H1 (cell line): ENCODE measurements at regions not wholly inside any gene's neighbourhood (a gene's known extent, or its start where the extent isn't known, plus 50 kb on each side); places are given as distances from the start of the nearest gene placed in this dataset.

Experiments
- CTCF ChIA-PET: fragments of 300-600 bp; sonication (Branson Sonifier 250); formaldehyde crosslinking; loops from one replicate; lab custom pipeline; 2021; ENCODE audit not compliant: partially characterized antibody; lab: Charles Lee
- POLR2A ChIA-PET: fragments of 300-600 bp; sonication (Branson Sonifier 250); formaldehyde crosslinking; loops from one replicate; lab custom pipeline; 2021; ENCODE audit warnings: inconsistent platforms; ENCODE audit not compliant: partially characterized antibody; lab: Charles Lee
- DNase-seq, 2 experiments: peaks; one replicate each; pipeline versions ENCODE4 v3.0.0 to v3.0.0-alpha.2; 2010 to 2022; ENCODE audit warnings: low spot score in 2 of 2, low read depth in 1 of 2, mixed read lengths in 1 of 2
- FAIRE-seq: peaks from 2 replicates; lab custom pipeline; 2011; peaks lifted over from hg19 to GRCh38; lab: Jason Lieb, UNC
- H2AFZ ChIP-seq: 2 replicates; pipeline ENCODE4 v1.8.1; 2012; ENCODE audit warnings: low read length, inconsistent platforms
- H2AK5ac ChIP-seq: 2 replicates; pipeline ENCODE4 v1.6.1; 2013; ENCODE audit warnings: low read depth, low read length
- H2BK120ac ChIP-seq: replicated peaks from 2 replicates; pipeline ENCODE3; 2013; ENCODE audit warnings: low read depth, low read length, inconsistent platforms
- H2BK12ac ChIP-seq: 2 replicates; pipeline ENCODE4 v1.6.1; 2013; ENCODE audit warnings: low read depth, low read length
- H2BK15ac ChIP-seq: 2 replicates; pipeline ENCODE4 v1.6.1; 2013; ENCODE audit warnings: low read length
- H2BK20ac ChIP-seq: 2 replicates; pipeline ENCODE4 v1.6.1; 2013; ENCODE audit warnings: low read length
- H2BK5ac ChIP-seq: 2 replicates; pipeline ENCODE4 v1.6.1; 2013; ENCODE audit warnings: low read depth, low read length
- H3K14ac ChIP-seq: 2 replicates; pipeline ENCODE4 v1.6.1; 2013; ENCODE audit warnings: inconsistent platforms; ENCODE audit not compliant: insufficient read length
- H3K18ac ChIP-seq: 2 replicates; pipeline ENCODE4 v1.6.1; 2013; ENCODE audit warnings: low read length; ENCODE audit errors: extremely low read depth
- H3K23ac ChIP-seq: 2 replicates; pipeline ENCODE4 v1.6.1; 2013; ENCODE audit warnings: inconsistent platforms; ENCODE audit not compliant: insufficient read length
- H3K23me2 ChIP-seq: 2 replicates; pipeline ENCODE4 v1.6.1; 2013; ENCODE audit warnings: low read depth, low read length
- H3K27ac ChIP-seq: 2 replicates; pipeline ENCODE4 v1.6.1; 2011; ENCODE audit warnings: low read depth, low read length, inconsistent platforms
- H3K27me3 ChIP-seq, 4 experiments: replicated peaks in 1 of 4; 1 replicate in 1 of 4; 2 replicates in 3 of 4; pipeline versions ENCODE4 v1.6.1 to v1.8.1; 2011 to 2013; ENCODE audit warnings: low read length in 3 of 4, mild to moderate bottlenecking in 3 of 4, inconsistent platforms in 2 of 4, mixed read lengths in 2 of 4, moderate library complexity in 1 of 4; ENCODE audit not compliant: control insufficient read depth in 3 of 4, insufficient read depth in 3 of 4; ENCODE audit errors: extremely low read depth in 1 of 4
- H3K36me3 ChIP-seq, 4 experiments: 2 replicates each; pipeline versions ENCODE4 v1.6.1 to v1.8.1; 2011 to 2013; ENCODE audit warnings: mild to moderate bottlenecking in 4 of 4, low read length in 3 of 4, moderate library complexity in 2 of 4, control low read depth in 1 of 4, inconsistent platforms in 1 of 4; ENCODE audit not compliant: insufficient read depth in 4 of 4, control insufficient read depth in 2 of 4
- H3K4ac ChIP-seq: replicated peaks from 2 replicates; pipeline ENCODE3; 2013; ENCODE audit warnings: low read length, low read depth, mixed read lengths, inconsistent platforms; ENCODE audit not compliant: insufficient read length
- H3K4me1 ChIP-seq, 4 experiments: replicated peaks in 1 of 4; 1 replicate in 1 of 4; 2 replicates in 3 of 4; pipeline versions ENCODE4 v1.6.1 to v1.8.1; 2011 to 2013; ENCODE audit warnings: low read length in 3 of 4, inconsistent platforms in 2 of 4, mixed read lengths in 1 of 4; ENCODE audit not compliant: insufficient read depth in 4 of 4, control insufficient read depth in 3 of 4
- H3K4me2 ChIP-seq, 2 experiments: 2 replicates each; pipeline versions ENCODE4 v1.6.1 to v1.8.1; 2011 to 2013; ENCODE audit warnings: low read depth in 2 of 2, low read length in 2 of 2, control low read depth in 1 of 2, inconsistent platforms in 1 of 2, mild to moderate bottlenecking in 1 of 2; ENCODE audit not compliant: insufficient read depth in 1 of 2
- H3K4me3 ChIP-seq, 4 experiments: fragments of 200-600, 300-600 bp in 1 of 4; sonication (generic), shearing (Covaris generic), sonication (Bioruptor Twin) in 1 of 4; 2 replicates each; pipeline versions ENCODE4 v1.5.1 to v1.8.1; 2011 to 2016; ENCODE audit warnings: low read length in 4 of 4, low read depth in 3 of 4, control low read depth in 2 of 4, inconsistent platforms in 2 of 4, mild to moderate bottlenecking in 2 of 4, mixed read lengths in 1 of 4, moderate library complexity in 1 of 4; ENCODE audit not compliant: insufficient read depth in 2 of 4; ENCODE audit errors: extremely low read depth in 1 of 4
- H3K56ac ChIP-seq: replicated peaks from 2 replicates; pipeline ENCODE3; 2013; ENCODE audit warnings: low read depth, mild to moderate bottlenecking, mixed read lengths, low read length, inconsistent platforms; ENCODE audit not compliant: insufficient read length
- H3K79me1 ChIP-seq: 2 replicates; pipeline ENCODE4 v1.6.1; 2013; ENCODE audit warnings: low read depth, low read length, control low read depth
- H3K79me2 ChIP-seq, 2 experiments: 2 replicates each; pipeline versions ENCODE4 v1.6.1 to v1.8.1; 2012 to 2013; ENCODE audit warnings: low read length in 2 of 2, mild to moderate bottlenecking in 2 of 2, inconsistent platforms in 1 of 2; ENCODE audit not compliant: insufficient read depth in 2 of 2, control insufficient read depth in 1 of 2
- H3K9ac ChIP-seq, 4 experiments: replicated peaks in 1 of 4; 1 replicate in 1 of 4; 2 replicates in 3 of 4; pipeline versions ENCODE4 v1.6.1 to v1.8.1; 2011 to 2013; ENCODE audit warnings: low read depth in 3 of 4, low read length in 3 of 4, control low read depth in 2 of 4, mild to moderate bottlenecking in 2 of 4, moderate library complexity in 2 of 4, inconsistent platforms in 1 of 4; ENCODE audit errors: extremely low read depth in 1 of 4
- H3K9me3 ChIP-seq, 2 experiments: 2 replicates each; pipeline versions ENCODE4 v1.6.1 to v1.8.1; 2012 to 2013; ENCODE audit warnings: mild to moderate bottlenecking in 2 of 2, moderate library complexity in 2 of 2, control low read depth in 1 of 2, inconsistent platforms in 1 of 2, low read depth in 1 of 2, low read length in 1 of 2, mixed read lengths in 1 of 2; ENCODE audit not compliant: insufficient read depth in 2 of 2
- H4K20me1 ChIP-seq, 2 experiments: replicated peaks in 1 of 2; 2 replicates each; pipeline versions ENCODE3 to v1.8.1; 2011 to 2013; ENCODE audit warnings: inconsistent platforms in 2 of 2, low read length in 2 of 2, mild to moderate bottlenecking in 1 of 2; ENCODE audit not compliant: insufficient read depth in 2 of 2, control insufficient read depth in 1 of 2
- H4K5ac ChIP-seq: 2 replicates; pipeline ENCODE4 v1.6.1; 2013; ENCODE audit warnings: low read length, low read depth, mixed read lengths, inconsistent platforms; ENCODE audit not compliant: insufficient read length
- H4K8ac ChIP-seq: 2 replicates; pipeline ENCODE4 v1.8.0; 2013; ENCODE audit warnings: mild to moderate bottlenecking, moderate library complexity, low read length, inconsistent platforms; ENCODE audit not compliant: insufficient read depth; ENCODE audit errors: extremely low read depth
- H4K91ac ChIP-seq: replicated peaks from 2 replicates; pipeline ENCODE3; 2013; ENCODE audit warnings: low read length, mixed read lengths, inconsistent platforms; ENCODE audit not compliant: insufficient read length
- HDAC2 ChIP-seq, 2 experiments: fragments of 300-600 bp in 1 of 2; sonication (generic) in 1 of 2; IDR thresholded peaks; 2 replicates each; pipeline ENCODE4 v1.6.1; 2011 to 2012; ENCODE audit warnings: low read depth in 2 of 2, low read length in 2 of 2, mild to moderate bottlenecking in 2 of 2, moderate library complexity in 2 of 2, borderline replicate concordance in 1 of 2, inconsistent platforms in 1 of 2
- SIRT6 ChIP-seq: IDR thresholded peaks from one replicate; pipeline ENCODE4 v1.7.1; 2012; ENCODE audit warnings: low read length, inconsistent platforms
- TEAD4 ChIP-seq: IDR thresholded peaks from 2 replicates; pipeline ENCODE4 v1.6.1; 2012; ENCODE audit warnings: low read depth, low read length, inconsistent platforms, mixed read lengths
- YY1 ChIP-seq: IDR thresholded peaks from 2 replicates; pipeline ENCODE4 v1.6.1; 2011; ENCODE audit warnings: low read depth, mild to moderate bottlenecking, low read length
- WGBS, 2 experiments: shearing (Covaris generic) in 1 of 2; methylation state at CpG; one replicate each; pipeline versions ENCODE4 v1.1.6 to v1.1.7; 2013 to 2015; ENCODE audit warnings: low lambda C conversion rate in 2 of 2, mixed read lengths in 2 of 2, inconsistent platforms in 1 of 2, low coverage in 1 of 2, missing lambda C conversion rate in 1 of 2; ENCODE audit not compliant: insufficient replicate concordance in 2 of 2, insufficient coverage in 1 of 2, insufficient read length in 1 of 2; ENCODE audit errors: extremely low coverage in 1 of 2, missing lambda C conversion rate in 1 of 2; 5-methylcytosine and 5-hydroxymethylcytosine counted together

DNA sequence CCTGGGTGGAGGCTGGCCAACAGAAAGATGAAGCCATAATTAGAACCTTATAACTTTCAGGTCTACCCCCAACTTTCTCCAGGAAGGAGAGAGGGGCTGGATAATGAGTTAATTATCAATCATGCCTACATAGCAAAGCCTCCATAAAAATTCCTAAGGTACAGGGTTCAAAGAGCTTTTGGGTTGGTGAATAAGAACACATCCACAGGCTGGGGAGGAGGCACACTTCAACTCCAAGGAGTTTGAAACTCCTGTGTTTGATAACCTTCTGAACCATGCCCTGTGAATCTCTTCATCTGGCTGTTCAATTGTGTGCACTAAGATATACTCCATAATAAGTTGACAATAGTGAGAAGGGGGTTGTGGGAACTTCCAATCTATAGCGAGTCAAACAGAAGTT is 552.3 kb downstream of the TDRD15 start:
- no peaks in the 10 kb centered on the region for H3K4me1 ChIP-seq
- no peak overlapping the region for H3K9ac ChIP-seq
- H4K91ac ChIP-seq, result no peak overlapping the region
- no peak overlapping the region for H3K4me3 ChIP-seq
- ChIA-PET CTCF (no interaction called here), POLR2A (no interaction called here)
- H3K27ac ChIP-seq, result no peak overlapping the region
- H2BK20ac ChIP-seq, result no peak overlapping the region
- H2BK15ac ChIP-seq, result no peak overlapping the region
- H4K8ac ChIP-seq, result no peak overlapping the region
- H3K4me2 ChIP-seq, result no peak overlapping the region
- H2BK12ac ChIP-seq, result no peak overlapping the region
- no peaks in the 10 kb centered on the region for H3K27me3 ChIP-seq
- no peaks in the 10 kb centered on the region; a peak in 1 of 8 replicates for H3K36me3 ChIP-seq
- no peaks in the 10 kb centered on the region for H3K9me3 ChIP-seq
- no peak overlapping the region for H3K56ac ChIP-seq
- no peaks in the 10 kb centered on the region for H3K79me1 ChIP-seq
- no peaks in the 10 kb centered on the region for H3K23me2 ChIP-seq
- no peak overlapping the region for H2AK5ac ChIP-seq
- FAIRE-seq, result no peak
- H3K79me2 ChIP-seq, result no peaks in the 10 kb centered on the region
- 100% methylated on average over 1 of the region's 1 CpG; no CpG with 5 or more reads in 1 of the 2 experiments for WGBS, 2 experiments
- no peak overlapping the region for H3K18ac ChIP-seq
- no peak for DNase-seq
- no peak overlapping the region for H2BK120ac ChIP-seq
- H2BK5ac ChIP-seq, result no peak overlapping the region
- no peak overlapping the region for H2AFZ ChIP-seq
- no peak overlapping the region for H3K4ac ChIP-seq
- no peak overlapping the region for H3K23ac ChIP-seq
- no peaks in the 10 kb centered on the region for H4K20me1 ChIP-seq
- H4K5ac ChIP-seq, result no peak overlapping the region
- TF ChIP-seq TEAD4 (no peak), YY1 (no peak), SIRT6 (no peak), HDAC2 (IDR thresholded peaks at IDR 0.05; ENCODE audit: borderline replicate concordance in 1 of 2, low read depth in 2 of 2, low read length in 2 of 2) (no peak)
- H3K14ac ChIP-seq, result no peak overlapping the region
